ENCODE measurements at regions not wholly inside any gene's neighbourhood (a gene's known extent, or its start where the extent isn't known, plus 50 kb on each side); places are given as distances from the start of the nearest gene placed in this dataset.

GRCh38 chrX:144297221-144297620 is 413.4 kb downstream of the UBE2NL start (continued):
- no peak for TF ChIP-seq CHD7 (IDR thresholded peaks at IDR 0.05; ENCODE audit: insufficient replicate concordance, low read length)

All from H1 (cell line).